CD14-positive monocyte (primary cell): ENCODE measurements at regions not wholly inside any gene's neighbourhood (a gene's known extent, or its start where the extent isn't known, plus 50 kb on each side); places are given as distances from the start of the nearest gene placed in this dataset.
"Not testable (repeated sequence)": the region's sequence is repeated elsewhere in the genome, so short reads cannot be mapped to it uniquely, and the experiment has no call there.

Experiments used
- DNase-seq, 3 donors: peaks; one replicate each; pipeline ENCODE4 v3.0.0-alpha.2; 2011 to 2022
- H2AFZ ChIP-seq: 2 replicates; pipeline ENCODE4 v1.6.0; 2012; ENCODE audit warnings: mild to moderate bottlenecking, low read depth, low read length, inconsistent platforms; ENCODE audit not compliant: insufficient read depth, poor library complexity, severe bottlenecking
- H3K27ac ChIP-seq, 2 donors: 1 replicate in 1 of 2; 2 replicates in 1 of 2; pipeline ENCODE4 v1.5.1; 2012 to 2013; ENCODE audit warnings: low read length in 2 of 2, control low read depth in 1 of 2, inconsistent platforms in 1 of 2, low read depth in 1 of 2, mild to moderate bottlenecking in 1 of 2
- H3K27me3 ChIP-seq, 2 donors: one replicate each; pipeline versions ENCODE4 v1.6.0 to v1.6.1; 2011 to 2013; ENCODE audit warnings: low read length in 2 of 2; ENCODE audit not compliant: control insufficient read depth in 2 of 2, insufficient read depth in 2 of 2
- H3K36me3 ChIP-seq, 2 donors: replicated peaks in 1 of 2; 1 replicate in 1 of 2; 2 replicates in 1 of 2; pipeline versions ENCODE4 v1.5.1 to v1.6.1; 2012 to 2013; ENCODE audit warnings: low read length in 2 of 2, control low read depth in 1 of 2, inconsistent platforms in 1 of 2, mild to moderate bottlenecking in 1 of 2; ENCODE audit not compliant: insufficient read depth in 2 of 2, control insufficient read depth in 1 of 2
- H3K4me1 ChIP-seq, 2 donors: 1 replicate in 1 of 2; 2 replicates in 1 of 2; pipeline versions ENCODE4 v1.5.1 to v1.6.1; 2012 to 2013; ENCODE audit warnings: low read length in 2 of 2, control low read depth in 1 of 2, inconsistent platforms in 1 of 2, mild to moderate bottlenecking in 1 of 2, moderate library complexity in 1 of 2; ENCODE audit not compliant: insufficient read depth in 2 of 2, control insufficient read depth in 1 of 2
- H3K4me2 ChIP-seq: replicated peaks from 2 replicates; pipeline ENCODE3; 2012; ENCODE audit warnings: low read length, moderate library complexity, mild to moderate bottlenecking; ENCODE audit not compliant: poor library complexity, severe bottlenecking; ENCODE audit errors: extremely low read depth
- H3K4me3 ChIP-seq, 3 experiments: fragments of 200-600 bp in 1 of 3; sonication (generic) in 1 of 3; replicated peaks in 1 of 3; 1 replicate in 2 of 3; 2 replicates in 1 of 3; pipeline ENCODE4 v1.5.1; 2011 to 2013; ENCODE audit warnings: low read length in 3 of 3, mild to moderate bottlenecking in 3 of 3, control low read depth in 2 of 3, low read depth in 2 of 3, inconsistent platforms in 1 of 3, moderate library complexity in 1 of 3
- H3K79me2 ChIP-seq: 2 replicates; pipeline ENCODE4 v1.6.0; 2012; ENCODE audit warnings: mild to moderate bottlenecking, control low read depth, inconsistent platforms, low read length, moderate library complexity; ENCODE audit not compliant: insufficient read depth
- H3K9ac ChIP-seq: 2 replicates; pipeline ENCODE4 v1.6.0; 2017; ENCODE audit warnings: low read length, mild to moderate bottlenecking; ENCODE audit not compliant: insufficient read depth, poor library complexity, severe bottlenecking
- H3K9me3 ChIP-seq, 2 donors: replicated peaks in 1 of 2; 1 replicate in 1 of 2; 2 replicates in 1 of 2; pipeline versions ENCODE4 v1.5.1 to v1.6.1; 2012 to 2013; ENCODE audit warnings: low read length in 2 of 2, control low read depth in 1 of 2; ENCODE audit not compliant: control insufficient read depth in 1 of 2, insufficient read depth in 1 of 2
- H4K20me1 ChIP-seq: 2 replicates; pipeline ENCODE4 v1.6.0; 2012; ENCODE audit warnings: mild to moderate bottlenecking, low read length, control low read depth, moderate library complexity; ENCODE audit not compliant: insufficient read depth
- H3K27ac Mint-ChIP-seq, 7 donors: one replicate each; pipeline ENCODE4 v1.8.0; 2020; ENCODE audit warnings: mild to moderate bottlenecking in 7 of 7, mixed read lengths in 7 of 7, moderate library complexity in 6 of 7, inconsistent platforms in 2 of 7
- H3K27me3 Mint-ChIP-seq, 3 donors: one replicate each; pipeline ENCODE4 v1.8.0; 2021 to 2022; ENCODE audit warnings: low read depth in 3 of 3, mild to moderate bottlenecking in 3 of 3, mixed read lengths in 3 of 3, moderate library complexity in 3 of 3, inconsistent platforms in 1 of 3
- H3K36me3 Mint-ChIP-seq, 2 donors: one replicate each; pipeline ENCODE4 v1.8.0; 2020; ENCODE audit warnings: mixed read lengths in 2 of 2, inconsistent platforms in 1 of 2, mild to moderate bottlenecking in 1 of 2
- H3K4me1 Mint-ChIP-seq: one replicate; pipeline ENCODE4 v1.8.0; 2020; ENCODE audit warnings: mild to moderate bottlenecking, mixed read lengths
- H3K4me3 Mint-ChIP-seq, 2 donors: one replicate each; pipeline ENCODE4 v1.8.0; 2020; ENCODE audit warnings: mild to moderate bottlenecking in 2 of 2, mixed read lengths in 2 of 2, moderate library complexity in 1 of 2
- H3K9me3 Mint-ChIP-seq, 7 donors: one replicate each; pipeline ENCODE4 v1.8.0; 2020 to 2022; ENCODE audit warnings: mixed read lengths in 7 of 7, mild to moderate bottlenecking in 6 of 7, moderate library complexity in 6 of 7, inconsistent platforms in 2 of 7
- CTCF ChIP-seq: fragments of 200-600 bp; IDR thresholded peaks from one replicate; pipeline ENCODE4 v1.8.0; 2022; ENCODE audit warnings: antibody characterized with exemption, mild to moderate bottlenecking
- WGBS: methylation state at CpG from one replicate; pipeline ENCODE4 v1.1.5; 2013; ENCODE audit warnings: missing lambda C conversion rate; ENCODE audit not compliant: insufficient coverage; 5-methylcytosine and 5-hydroxymethylcytosine counted together
- intact Hi-C, 2 donors: fragments of 100-400 bp; cut with micrococcal nuclease; formaldehyde crosslinking; loops; one replicate each; pipeline versions ENCODE4 v1.15.0 to v1.15.1; 2023

- Histone ChIP-seq H4K20me1 (no peaks in the 10 kb centered on the region), H3K9me3 (peaks cover 3 to 6% of the 10 kb centered on the region in 2 donors), H3K27me3 (no peaks in the 10 kb centered on the region), H3K9ac (no peak overlapping the region), H3K4me1 (no peaks in the 10 kb centered on the region), H3K4me2 (no peak overlapping the region), H3K4me3 (no peak overlapping the region), H3K36me3 (no peaks in the 10 kb centered on the region), H2AFZ (no peak overlapping the region), H3K27ac (no peak overlapping the region), H3K79me2 (no peaks in the 10 kb centered on the region)
- Mint-ChIP-seq H3K4me1 (no peaks in the 10 kb centered on the region), H3K9me3 (peaks cover 0 to 20% (median 8%) of the 10 kb centered on the region in 7 donors), H3K27me3 (no peaks in the 10 kb centered on the region), H3K36me3 (no peaks in the 10 kb centered on the region), H3K4me3 (no peak overlapping the region), H3K27ac (no peak overlapping the region)
- intact Hi-C loops: no loop called here
- DNase-seq: no peak
- no CpG with 5 or more reads among the region's 4 CpGs for WGBS
- no peak for TF ChIP-seq CTCF
Measured at GRCh38 chr7:121499624-121500023, 103.5 kb upstream of the FAM3C start.

- Histone ChIP-seq H3K79me2 (no peaks in the 10 kb centered on the region), H4K20me1 (no peaks in the 10 kb centered on the region), H3K4me1 (no peaks in the 10 kb centered on the region), H3K4me2 (no peak overlapping the region), H3K9ac (no peak overlapping the region), H3K27me3 (no peaks in the 10 kb centered on the region), H3K36me3 (no peaks in the 10 kb centered on the region), H3K4me3 (no peak overlapping the region), H2AFZ (no peak overlapping the region), H3K9me3 (peaks cover 0 to 2% of the 10 kb centered on the region in 2 donors), H3K27ac (no peak overlapping the region)
- no CpG with 5 or more reads among the region's 1 CpG for WGBS
- DNase-seq: no peak
- H3K27ac Mint-ChIP-seq: no peak overlapping the region
- H3K4me1 Mint-ChIP-seq: no peaks in the 10 kb centered on the region
- no peaks in the 10 kb centered on the region for H3K36me3 Mint-ChIP-seq
- H3K4me3 Mint-ChIP-seq: no peak overlapping the region
- no peak for TF ChIP-seq CTCF
- intact Hi-C loops: no loop called here
- peaks cover 0 to 15% (median 6%) of the 10 kb centered on the region in 7 donors for H3K9me3 Mint-ChIP-seq
- no peaks in the 10 kb centered on the region for H3K27me3 Mint-ChIP-seq
Measured at GRCh38 chr7:121498816-121499215, 102.7 kb upstream of the FAM3C start.

GRCh38 chr7:121497545-121497944 is 101.4 kb upstream of the FAM3C start:
- H3K4me2 ChIP-seq, H3K79me2 ChIP-seq, H3K36me3 ChIP-seq, H3K4me3 Mint-ChIP-seq, intact Hi-C loops, H3K4me1 ChIP-seq, H3K4me1 Mint-ChIP-seq, H2AFZ ChIP-seq, H4K20me1 ChIP-seq, H3K27ac Mint-ChIP-seq, H3K27me3 Mint-ChIP-seq, H3K9ac ChIP-seq, H3K9me3 Mint-ChIP-seq, DNase-seq, H3K4me3 ChIP-seq, H3K27ac ChIP-seq, H3K27me3 ChIP-seq, H3K9me3 ChIP-seq, H3K36me3 Mint-ChIP-seq: not testable (repeated sequence)
- WGBS: 87% methylated on average over 3 of the region's 4 CpGs
